DMS114 treated with DMSO at 0.1 percent for 48 hours (cell line): ENCODE measurements at regions not wholly inside any gene's neighbourhood (a gene's known extent, or its start where the extent isn't known, plus 50 kb on each side); places are given as distances from the start of the nearest gene placed in this dataset.

Experiments
- DNase-seq: peaks from one replicate; lab custom pipeline; 2025; ENCODE audit not compliant: unreplicated experiment; lab: John Stamatoyannopoulos, UW

DNA sequence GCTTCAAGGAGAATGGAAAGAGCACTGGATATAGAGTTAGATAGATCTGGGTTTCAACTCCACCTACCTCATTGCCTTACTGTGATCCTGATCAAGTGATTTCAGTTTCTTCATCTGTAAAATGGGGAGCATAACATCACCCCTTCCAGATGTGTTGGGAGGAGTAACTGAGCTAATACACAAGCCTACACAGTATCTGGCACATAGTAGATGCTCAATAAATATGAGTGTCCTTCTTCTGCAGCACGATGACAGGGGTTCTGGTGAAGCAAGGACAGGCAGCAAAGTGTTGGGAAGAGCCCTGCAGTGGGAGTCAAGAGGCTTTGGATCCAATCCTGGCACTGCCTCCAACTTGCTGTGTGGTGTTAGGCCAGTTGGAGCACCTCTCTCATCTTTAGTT is 270.0 kb downstream of the UACA start:
- no peak for DNase-seq

- DNase-seq, result no peak
Observed at GRCh38 chr15:70492240-70493177, 270.8 kb downstream of the UACA start.

DNA sequence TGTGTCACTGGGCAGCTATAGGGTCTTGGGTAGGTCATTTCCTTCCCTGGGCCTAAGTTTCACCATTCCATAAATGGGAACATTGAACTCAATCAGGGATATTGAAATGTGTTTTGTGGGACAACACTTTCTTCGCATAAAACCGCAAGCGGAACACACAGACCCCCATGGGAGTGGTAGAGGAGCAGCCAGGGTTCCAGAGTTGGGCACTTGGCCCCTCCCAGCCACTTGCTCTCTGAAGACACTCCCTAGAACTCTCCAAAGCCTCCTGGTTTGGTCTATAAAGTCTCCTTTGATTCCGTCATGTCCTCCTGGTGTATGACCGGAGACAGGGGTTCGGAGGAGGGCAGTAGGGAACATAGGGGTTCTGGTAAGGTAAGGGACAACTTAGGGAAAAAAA is 271.7 kb downstream of the UACA start:
- DNase-seq, result no peak

GRCh38 chr15:70491201-70491621 is 272.1 kb downstream of the UACA start:
- no peak for DNase-seq

DNA sequence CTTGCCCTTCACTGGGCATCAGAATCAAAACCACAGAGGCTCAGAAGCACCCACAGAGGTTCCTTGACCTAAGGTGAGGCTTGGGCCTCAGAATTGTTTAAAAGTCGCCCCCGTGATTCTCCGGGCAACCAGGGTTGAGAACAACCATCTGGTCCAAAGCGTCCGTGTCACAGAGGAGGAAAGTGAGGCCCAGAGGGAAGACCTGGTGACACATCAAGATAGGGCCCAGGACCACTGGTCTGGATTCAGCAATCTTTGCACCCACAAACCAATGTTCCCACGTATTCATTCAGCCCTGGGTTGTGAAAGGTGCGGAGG is 272.6 kb downstream of the UACA start:
- no peak for DNase-seq

GRCh38 chr15:70490148-70490837 is 273.1 kb downstream of the UACA start:
- no peak for DNase-seq

- no peak for DNase-seq
Observed at GRCh38 chr15:70488941-70489848, 274.2 kb downstream of the UACA start.

- peak; percentile 33 for DNase-seq
Observed at GRCh38 chr15:70488002-70488605, 275.3 kb downstream of the UACA start.

- DNase-seq, result no peak
Observed at GRCh38 chr15:70487387-70487740, 276.0 kb downstream of the UACA start.

DNA sequence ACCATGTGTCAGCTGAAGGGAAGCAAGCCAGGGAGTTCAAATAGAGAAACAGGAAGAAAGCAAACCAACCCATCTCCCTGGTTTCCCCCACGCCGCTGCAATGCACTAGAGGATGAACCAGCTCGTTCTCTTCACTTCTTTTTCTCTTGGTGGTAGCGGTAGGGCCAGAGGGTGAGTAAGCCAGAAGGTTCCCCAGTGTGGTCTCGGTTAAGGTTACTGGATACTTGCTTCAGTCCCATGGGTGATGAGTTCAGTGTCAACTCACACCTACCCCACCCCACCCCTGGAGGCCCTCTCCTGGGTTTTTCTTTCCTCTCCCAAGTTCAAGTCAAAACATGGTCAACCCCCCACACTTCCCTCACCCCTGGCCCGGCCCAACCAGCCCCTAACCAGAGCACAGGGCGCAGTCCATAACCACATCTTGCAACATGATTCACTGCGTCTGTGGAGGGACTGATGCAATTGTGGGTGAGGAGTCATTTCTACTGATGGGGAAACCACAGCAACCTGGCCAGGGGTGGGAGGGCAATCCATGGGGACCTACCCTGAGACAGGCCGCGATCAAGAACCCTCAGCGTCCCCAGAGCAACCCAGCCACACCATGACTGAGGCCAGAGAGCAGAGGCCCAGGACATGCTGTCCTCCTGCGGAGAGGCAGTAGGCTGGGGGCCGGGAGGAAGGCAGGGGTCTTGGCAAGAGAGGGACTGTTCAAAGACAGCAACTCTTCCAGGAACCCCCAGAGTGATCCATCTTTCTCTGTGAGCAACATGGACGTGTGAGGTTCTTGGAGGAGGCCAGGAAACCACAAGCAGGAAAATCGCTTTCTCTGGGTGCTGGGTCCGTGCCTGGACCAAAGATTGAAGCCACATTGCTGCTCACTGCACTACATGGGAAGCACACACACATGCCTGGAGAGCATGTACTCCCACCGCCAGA is 276.6 kb downstream of the UACA start:
- DNase-seq, result no peak

- no peak for DNase-seq
Observed at GRCh38 chr15:70486012-70486411, 277.3 kb downstream of the UACA start.

DNA sequence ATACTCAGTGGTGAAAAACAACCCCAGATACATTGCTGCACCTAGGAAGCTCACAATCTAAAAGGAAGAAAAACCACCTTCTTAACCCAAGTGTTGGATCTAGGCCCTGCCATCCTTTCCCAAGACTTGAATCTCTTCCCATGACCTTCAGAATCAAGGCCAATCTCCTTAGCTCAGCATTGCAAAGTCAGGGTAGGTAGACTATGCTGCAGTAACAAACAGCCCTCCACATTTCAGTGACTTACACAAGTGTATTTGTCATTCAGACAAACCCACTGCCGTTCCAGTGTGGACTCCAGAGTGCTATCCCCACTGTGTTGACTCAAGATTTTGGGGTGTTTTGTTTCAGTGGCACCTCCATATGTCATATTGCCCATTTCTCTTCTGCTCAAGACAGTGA is 278.4 kb downstream of the UACA start:
- DNase-seq, result no peak

DNA sequence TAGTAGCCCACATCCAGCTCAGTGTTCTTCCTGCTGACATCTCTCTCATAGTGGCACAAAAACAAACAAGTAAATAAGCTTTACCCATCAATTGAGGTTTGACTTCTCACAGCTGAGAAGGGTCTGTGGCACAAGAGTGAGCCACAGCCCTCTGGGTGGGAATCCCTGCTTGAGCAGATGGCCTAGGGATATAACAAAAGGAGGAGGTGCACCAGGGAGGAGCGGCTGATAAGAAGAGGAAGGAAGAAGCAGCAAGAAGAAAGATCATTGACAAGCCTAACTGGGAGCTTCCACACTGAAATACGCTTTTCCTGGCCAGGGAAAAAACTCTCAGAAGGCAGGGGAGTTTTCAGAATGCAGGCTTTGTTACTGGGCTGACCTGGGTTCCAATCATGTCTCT is 279.8 kb downstream of the UACA start:
- DNase-seq, result no peak

DNA sequence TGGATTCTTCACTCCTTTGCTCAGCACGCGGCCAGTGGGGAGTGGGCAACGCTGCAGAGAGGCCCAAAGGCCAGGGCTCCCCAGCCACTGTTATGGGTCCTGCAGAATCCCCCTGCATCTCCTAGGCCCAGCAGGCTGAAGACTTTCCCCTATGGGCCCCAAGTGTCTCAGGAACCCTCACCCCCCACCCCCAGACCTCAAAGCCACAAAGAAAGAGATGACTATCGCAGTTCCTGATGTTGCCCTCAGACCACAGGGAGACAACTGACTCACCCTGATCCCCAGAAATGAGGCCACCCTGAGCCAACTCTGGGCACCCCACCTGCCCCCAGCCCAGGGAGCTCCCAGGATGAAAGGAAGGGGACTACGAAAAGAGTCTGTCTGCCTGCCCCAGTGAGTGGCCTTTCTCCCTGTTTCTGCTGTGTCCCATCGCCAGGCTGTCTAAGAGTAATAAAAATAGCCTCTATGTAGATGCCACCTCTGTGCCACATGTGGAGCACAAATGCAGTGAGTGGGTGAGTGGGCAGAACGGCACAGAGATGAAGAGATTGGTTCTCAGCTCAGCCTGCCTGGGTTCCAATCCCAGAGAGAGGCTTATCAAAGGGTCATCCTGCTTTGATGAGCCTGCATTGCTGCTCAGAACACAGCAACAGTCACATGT is 283.0 kb downstream of the UACA start:
- no peak for DNase-seq

DNA sequence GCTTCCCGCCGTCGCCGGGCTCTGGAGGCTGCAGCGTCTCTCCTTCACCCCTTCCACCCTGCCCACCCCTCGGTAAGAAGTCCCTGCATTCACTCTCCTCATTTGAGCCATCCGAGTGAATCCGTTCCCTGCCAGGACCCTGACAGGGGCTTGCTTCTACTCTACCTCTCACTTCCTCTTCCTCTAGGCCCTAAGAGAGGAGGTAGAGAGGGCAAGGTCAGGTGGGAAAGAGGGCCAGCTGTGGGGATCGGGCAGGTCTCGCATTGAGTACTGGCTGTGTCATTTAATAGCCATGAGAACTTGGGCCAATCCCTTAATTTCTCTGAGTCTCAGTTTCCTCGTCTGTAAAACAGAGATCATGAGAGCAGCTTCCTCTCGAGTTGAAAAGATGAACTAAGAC is 283.6 kb downstream of the UACA start:
- no peak for DNase-seq

DNA sequence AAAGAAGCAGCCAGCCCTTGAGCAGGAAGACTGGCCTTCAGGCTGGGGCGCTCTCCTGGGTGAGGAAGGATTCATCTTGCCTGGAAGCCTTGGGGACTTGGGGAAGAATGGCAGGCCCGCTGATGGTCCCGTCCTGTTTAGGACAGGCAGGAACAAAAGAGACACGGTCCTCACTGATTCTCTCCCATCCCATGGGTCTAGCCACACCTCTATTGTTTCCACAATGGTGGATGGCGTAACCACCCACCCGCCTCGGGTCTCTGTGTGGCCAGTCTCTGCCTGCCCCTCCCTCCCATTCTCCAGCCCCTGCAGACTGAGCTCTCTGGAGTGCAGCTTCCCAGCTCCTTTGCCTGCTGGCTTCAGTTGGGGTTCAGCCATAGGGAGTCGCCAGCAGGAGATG is 284.3 kb downstream of the UACA start:
- no peak for DNase-seq

DNA sequence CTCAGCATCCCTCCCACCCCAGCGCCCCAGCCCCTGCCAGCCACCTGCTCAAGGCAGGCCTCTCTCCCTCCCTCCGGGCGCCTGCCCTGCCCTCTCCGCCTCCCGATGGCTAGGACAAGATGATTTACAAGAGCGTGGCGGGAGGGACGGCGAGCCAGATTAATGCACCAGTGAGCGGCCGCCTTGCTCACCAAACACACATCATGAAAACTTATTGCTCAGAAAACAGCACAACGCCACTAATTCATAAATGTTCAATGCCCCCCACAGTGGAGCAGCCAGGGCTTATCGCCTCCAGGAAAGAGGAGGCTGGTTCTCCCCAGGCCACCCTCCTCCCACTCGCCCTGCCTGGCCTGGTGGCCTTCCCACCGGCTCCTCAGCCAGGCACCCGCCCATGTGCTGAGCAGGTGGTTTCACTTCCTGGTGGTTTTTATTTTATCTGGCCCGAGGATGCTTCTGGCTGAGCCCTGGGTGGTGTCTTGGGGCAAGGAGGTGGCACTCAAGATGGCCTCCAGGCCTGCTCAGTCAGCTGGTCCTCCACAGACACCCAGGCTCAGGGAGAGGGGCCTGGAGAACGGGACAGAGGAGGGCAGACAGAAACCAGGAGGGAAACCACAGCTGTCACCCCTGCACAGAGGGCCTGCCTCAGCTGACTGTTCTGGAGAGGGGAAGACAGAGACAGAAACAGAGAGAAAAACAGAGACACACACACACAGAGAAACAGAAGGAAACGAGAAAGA is 284.9 kb downstream of the UACA start:
- no peak for DNase-seq

- no peak for DNase-seq
Observed at GRCh38 chr15:70477750-70478250, 285.6 kb downstream of the UACA start.

GRCh38 chr15:70476441-70476840 is 286.9 kb downstream of the UACA start:
- DNase-seq, result no peak
